ENCODE measurements at regions not wholly inside any gene's neighbourhood (a gene's known extent, or its start where the extent isn't known, plus 50 kb on each side); places are given as distances from the start of the nearest gene placed in this dataset.

DNA sequence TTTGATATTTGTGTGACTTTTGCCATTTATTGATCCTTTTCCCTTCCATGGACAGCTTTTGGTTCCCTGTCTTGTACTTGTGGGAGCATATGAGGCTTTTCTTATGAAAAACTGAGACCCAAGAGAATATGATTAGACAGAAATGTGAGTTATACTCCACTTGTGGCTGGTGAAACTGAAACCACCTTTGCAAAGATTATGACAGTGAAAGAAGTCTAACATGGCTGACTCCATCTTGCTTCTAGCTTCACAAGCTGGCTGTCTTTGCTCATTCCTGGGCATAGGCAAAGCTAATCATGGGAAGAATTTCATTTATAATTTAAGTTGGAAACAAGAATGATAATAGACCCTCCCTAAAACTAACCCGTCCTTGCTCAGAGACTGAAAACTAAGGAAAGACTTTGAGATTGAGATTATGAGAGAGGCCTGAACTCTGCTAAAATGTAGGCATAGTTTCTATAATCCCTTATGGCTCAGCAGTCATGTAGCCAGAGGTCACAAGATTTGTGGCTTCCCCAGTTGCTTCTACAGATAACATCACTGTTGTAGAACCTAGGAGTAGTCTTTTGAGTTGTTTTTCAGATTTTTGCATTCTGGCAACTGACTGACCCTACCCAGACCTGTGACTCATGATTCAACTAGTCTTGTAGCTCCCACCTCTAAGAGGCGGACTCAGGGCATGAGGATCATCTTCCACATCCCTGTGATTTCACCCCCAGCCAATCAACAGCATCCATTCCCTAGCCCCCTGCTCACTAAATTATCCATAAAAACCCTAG is 50.9 kb upstream of the CD2AP start:
- Histone ChIP-seq H3K27me3 (ENCODE audit: low read depth, low read length) (no peaks in the 10 kb centered on the region), H2AFZ (ENCODE audit: low read depth, low read length) (no peak overlapping the region), H3K27ac (ENCODE audit: low read length) (no peak overlapping the region), H3K4me1 (ENCODE audit: low read length) (peaks cover 8% of the 10 kb centered on the region), H3K4me3 (ENCODE audit: low read length) (no peak overlapping the region), H3K9me3 (ENCODE audit: insufficient read depth, low read length) (no peaks in the 10 kb centered on the region), H3K9ac (ENCODE audit: low read length) (no peak overlapping the region), H4K20me1 (ENCODE audit: insufficient read depth, low read length) (no peaks in the 10 kb centered on the region), H3K4me2 (ENCODE audit: low read length) (no peak overlapping the region), H3K79me2 (ENCODE audit: low read length) (no peaks in the 10 kb centered on the region), H3K36me3 (replicated peaks; ENCODE audit: low read depth, low read length) (no peaks in the 10 kb centered on the region)
- TF ChIP-seq, protein P1, sequence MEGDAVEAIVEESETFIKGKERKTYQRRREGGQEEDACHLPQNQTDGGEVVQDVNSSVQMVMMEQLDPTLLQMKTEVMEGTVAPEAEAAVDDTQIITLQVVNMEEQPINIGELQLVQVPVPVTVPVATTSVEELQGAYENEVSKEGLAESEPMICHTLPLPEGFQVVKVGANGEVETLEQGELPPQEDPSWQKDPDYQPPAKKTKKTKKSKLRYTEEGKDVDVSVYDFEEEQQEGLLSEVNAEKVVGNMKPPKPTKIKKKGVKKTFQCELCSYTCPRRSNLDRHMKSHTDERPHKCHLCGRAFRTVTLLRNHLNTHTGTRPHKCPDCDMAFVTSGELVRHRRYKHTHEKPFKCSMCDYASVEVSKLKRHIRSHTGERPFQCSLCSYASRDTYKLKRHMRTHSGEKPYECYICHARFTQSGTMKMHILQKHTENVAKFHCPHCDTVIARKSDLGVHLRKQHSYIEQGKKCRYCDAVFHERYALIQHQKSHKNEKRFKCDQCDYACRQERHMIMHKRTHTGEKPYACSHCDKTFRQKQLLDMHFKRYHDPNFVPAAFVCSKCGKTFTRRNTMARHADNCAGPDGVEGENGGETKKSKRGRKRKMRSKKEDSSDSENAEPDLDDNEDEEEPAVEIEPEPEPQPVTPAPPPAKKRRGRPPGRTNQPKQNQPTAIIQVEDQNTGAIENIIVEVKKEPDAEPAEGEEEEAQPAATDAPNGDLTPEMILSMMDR (IDR thresholded peaks at IDR 0.05; ENCODE audit: low read depth, low read length) = no peak
- TF ChIP-seq EZH2phosphoT487 (IDR thresholded peaks at IDR 0.05; ENCODE audit: low read depth) = no peak

DNA sequence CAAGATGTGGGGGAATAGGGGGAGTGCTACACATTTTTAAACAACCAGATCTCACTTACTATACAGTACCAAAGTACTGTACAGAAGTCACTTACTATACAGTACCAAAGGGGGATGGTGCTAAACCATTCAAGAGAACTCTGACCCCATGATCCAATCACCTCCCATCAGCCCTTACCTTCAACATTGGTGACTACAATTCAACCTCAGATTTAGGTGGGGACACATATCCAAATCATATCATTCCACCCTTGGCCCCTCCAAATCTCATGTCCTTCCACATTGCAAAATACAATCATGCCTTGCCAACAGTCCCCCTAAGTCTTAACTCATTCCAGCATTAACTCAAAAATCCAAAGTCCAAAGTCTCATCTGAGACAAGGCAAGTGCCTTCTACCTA is 49.9 kb upstream of the CD2AP start:
- H3K36me3 ChIP-seq (replicated peaks; ENCODE audit: low read depth, low read length) = no peaks in the 10 kb centered on the region
- H3K9me3 ChIP-seq (ENCODE audit: insufficient read depth, low read length) = no peaks in the 10 kb centered on the region
- H2AFZ ChIP-seq (ENCODE audit: low read depth, low read length) = no peak overlapping the region
- no peak overlapping the region for H3K4me2 ChIP-seq (ENCODE audit: low read length)
- H3K27me3 ChIP-seq (ENCODE audit: low read depth, low read length) = no peaks in the 10 kb centered on the region
- no peaks in the 10 kb centered on the region for H3K79me2 ChIP-seq (ENCODE audit: low read length)
- H4K20me1 ChIP-seq (ENCODE audit: insufficient read depth, low read length) = no peaks in the 10 kb centered on the region
- H3K4me1 ChIP-seq (ENCODE audit: low read length) = peaks cover 8% of the 10 kb centered on the region
- TF ChIP-seq EZH2phosphoT487 (IDR thresholded peaks at IDR 0.05; ENCODE audit: low read depth) = no peak
- TF ChIP-seq, protein P1 (IDR thresholded peaks at IDR 0.05; ENCODE audit: low read depth, low read length) = no peak
- no peak overlapping the region for H3K9ac ChIP-seq (ENCODE audit: low read length)
- H3K27ac ChIP-seq (ENCODE audit: low read length) = no peak overlapping the region
- H3K4me3 ChIP-seq (ENCODE audit: low read length) = no peak overlapping the region
